ENCODE measurements at regions not wholly inside any gene's neighbourhood (a gene's known extent, or its start where the extent isn't known, plus 50 kb on each side); places are given as distances from the start of the nearest gene placed in this dataset.
"Not testable (repeated sequence)": the region's sequence is repeated elsewhere in the genome, so short reads cannot be mapped to it uniquely, and the experiment has no call there.

DNA sequence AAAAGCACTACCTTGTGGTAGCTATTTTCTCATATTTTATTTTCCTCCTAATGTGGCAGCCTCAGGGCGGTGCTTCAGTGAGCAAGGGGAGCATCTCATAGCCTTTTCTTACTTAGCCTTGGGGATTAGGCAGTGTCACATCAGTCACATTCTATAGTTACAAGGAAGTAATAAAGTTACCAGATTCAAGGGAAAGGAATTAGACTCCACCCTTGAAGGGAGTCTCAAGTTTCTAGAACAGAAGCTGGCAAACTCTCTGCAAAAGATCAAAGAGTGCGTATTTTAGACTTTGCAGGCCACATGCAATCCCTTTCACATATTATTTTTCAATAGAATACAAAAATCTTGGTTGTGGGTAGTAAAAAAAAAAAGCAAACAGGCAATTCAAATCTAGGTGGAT, 350.4 kb downstream of the AMY1C start:
- H3K9ac ChIP-seq (ENCODE audit: low read length) = no peak overlapping the region

DNA sequence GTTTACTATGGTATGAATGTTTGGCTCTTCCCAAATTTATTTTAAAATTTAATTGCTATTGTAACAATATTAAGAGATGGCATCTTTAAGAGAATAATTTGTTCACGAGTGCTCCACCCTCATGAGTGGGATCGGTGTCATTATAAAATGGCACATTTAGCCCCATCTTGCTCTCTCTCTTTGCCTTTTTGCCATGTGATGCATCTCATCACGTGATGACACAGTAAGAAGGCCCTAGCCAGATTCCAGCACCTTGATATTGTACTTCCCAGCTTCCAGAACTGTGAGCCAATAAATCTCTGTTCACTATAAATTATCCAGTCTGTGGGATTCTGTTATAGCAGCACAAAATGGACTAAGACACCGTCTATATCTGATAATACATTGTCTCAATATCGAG, 355.8 kb downstream of the AMY1C start:
- Histone ChIP-seq H3K27ac (ENCODE audit: low read depth, low read length) (no peak overlapping the region), H3K27me3 (ENCODE audit: control insufficient read depth in 1 of 2, insufficient read depth in 2 of 2, low read length in 2 of 2) (no peaks in the 10 kb centered on the region), H3K4me1 (ENCODE audit: insufficient read depth, low read length) (no peaks in the 10 kb centered on the region), H3K9ac (ENCODE audit: low read length) (no peak overlapping the region), H3K9me3 (ENCODE audit: low read length) (no peaks in the 10 kb centered on the region), H3K4me3 (ENCODE audit: low read depth in 1 of 2, low read length in 2 of 2) (no peak overlapping the region), H3K36me3 (ENCODE audit: insufficient read depth, low read length) (no peaks in the 10 kb centered on the region)

More for the DNA sequence above, 350.4 kb downstream of the AMY1C start:
- Histone ChIP-seq H3K4me1 (ENCODE audit: insufficient read depth, low read length) (no peaks in the 10 kb centered on the region), H3K27ac (ENCODE audit: low read depth, low read length) (no peak overlapping the region), H3K27me3 (ENCODE audit: control insufficient read depth in 1 of 2, insufficient read depth in 2 of 2, low read length in 2 of 2) (no peaks in the 10 kb centered on the region), H3K9me3 (ENCODE audit: low read length) (no peaks in the 10 kb centered on the region), H3K4me3 (ENCODE audit: low read depth in 1 of 2, low read length in 2 of 2) (no peak overlapping the region), H3K36me3 (ENCODE audit: insufficient read depth, low read length) (no peaks in the 10 kb centered on the region)

DNA sequence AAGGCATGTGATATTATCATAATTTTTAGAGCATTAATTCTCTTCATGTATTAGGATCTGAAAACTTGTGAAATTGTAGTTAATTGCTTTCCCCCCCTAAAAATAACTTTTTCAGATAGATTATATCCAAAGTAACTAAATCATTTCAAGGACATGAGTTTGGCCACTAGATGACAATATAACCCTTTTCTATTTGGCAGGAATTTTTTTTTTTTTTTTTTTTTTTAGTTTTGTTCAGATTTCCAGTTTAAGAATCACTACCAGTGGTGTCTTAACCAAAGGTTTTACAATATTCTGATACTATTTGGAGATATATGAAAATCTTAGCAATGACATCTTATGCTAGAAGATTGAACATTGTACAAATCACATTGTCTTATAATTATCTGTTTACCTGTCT, 370.8 kb downstream of the AMY1C start:
- Histone ChIP-seq H3K4me1 (ENCODE audit: insufficient read depth, low read length) (no peaks in the 10 kb centered on the region), H3K9ac (ENCODE audit: low read length) (no peak overlapping the region), H3K4me3 (ENCODE audit: low read depth in 1 of 2, low read length in 2 of 2) (no peak overlapping the region), H3K27me3 (ENCODE audit: control insufficient read depth in 1 of 2, insufficient read depth in 2 of 2, low read length in 2 of 2) (no peaks in the 10 kb centered on the region), H3K27ac (ENCODE audit: low read depth, low read length) (no peak overlapping the region), H3K9me3 (ENCODE audit: low read length) (no peaks in the 10 kb centered on the region), H3K36me3 (ENCODE audit: insufficient read depth, low read length) (no peaks in the 10 kb centered on the region)

DNA sequence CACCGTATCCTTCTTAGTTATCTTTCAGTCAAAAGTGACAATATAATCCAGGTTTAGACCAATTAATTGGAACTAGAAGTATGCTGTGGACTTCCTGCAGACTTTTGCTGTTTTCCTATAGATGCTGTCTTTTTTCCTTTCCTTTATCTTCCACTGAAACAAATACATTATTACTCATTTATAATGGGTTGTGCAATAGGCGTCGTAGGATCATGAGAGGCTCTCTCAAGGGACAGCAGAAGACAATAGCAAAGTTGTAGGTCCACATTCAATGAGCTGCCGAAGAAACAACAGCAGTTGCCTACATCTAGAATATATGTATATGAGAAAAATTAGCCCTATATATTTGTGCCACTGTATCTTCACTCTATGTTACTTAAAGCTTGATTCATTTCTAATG, 371.6 kb downstream of the AMY1C start:
- Histone ChIP-seq H3K27ac (ENCODE audit: low read depth, low read length) (no peak overlapping the region), H3K4me3 (ENCODE audit: low read depth in 1 of 2, low read length in 2 of 2) (no peak overlapping the region), H3K9ac (ENCODE audit: low read length) (no peak overlapping the region), H3K27me3 (ENCODE audit: control insufficient read depth in 1 of 2, insufficient read depth in 2 of 2, low read length in 2 of 2) (no peaks in the 10 kb centered on the region), H3K9me3 (ENCODE audit: low read length) (no peaks in the 10 kb centered on the region), H3K4me1 (ENCODE audit: insufficient read depth, low read length) (no peaks in the 10 kb centered on the region), H3K36me3 (ENCODE audit: insufficient read depth, low read length) (no peaks in the 10 kb centered on the region)

DNA sequence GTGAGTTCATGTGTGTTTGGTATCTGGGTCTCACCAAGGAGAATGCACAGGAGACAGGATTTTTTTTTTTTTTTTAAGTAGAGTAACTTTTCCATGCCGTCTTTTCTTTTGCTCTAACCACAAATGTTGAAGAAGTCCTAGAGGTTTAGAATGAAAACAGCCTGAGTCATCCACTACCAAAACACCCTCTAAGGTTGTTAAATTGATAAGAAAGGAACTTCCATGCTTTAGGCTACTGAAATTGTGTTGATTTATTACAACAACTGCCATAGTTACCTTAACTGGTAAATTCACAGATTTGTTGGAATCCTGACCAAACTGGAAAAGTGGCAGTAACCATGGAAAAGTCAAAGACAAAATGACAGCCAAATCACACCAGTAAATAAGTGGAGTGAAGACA, 375.6 kb downstream of the AMY1C start:
- Histone ChIP-seq H3K27me3 (ENCODE audit: control insufficient read depth in 1 of 2, insufficient read depth in 2 of 2, low read length in 2 of 2) (no peaks in the 10 kb centered on the region), H3K4me1 (ENCODE audit: insufficient read depth, low read length) (no peaks in the 10 kb centered on the region), H3K9ac (ENCODE audit: low read length) (no peak overlapping the region), H3K9me3 (ENCODE audit: low read length) (no peaks in the 10 kb centered on the region), H3K27ac (ENCODE audit: low read depth, low read length) (no peak overlapping the region), H3K36me3 (ENCODE audit: insufficient read depth, low read length) (no peaks in the 10 kb centered on the region), H3K4me3 (ENCODE audit: low read depth in 1 of 2, low read length in 2 of 2) (no peak overlapping the region)

DNA sequence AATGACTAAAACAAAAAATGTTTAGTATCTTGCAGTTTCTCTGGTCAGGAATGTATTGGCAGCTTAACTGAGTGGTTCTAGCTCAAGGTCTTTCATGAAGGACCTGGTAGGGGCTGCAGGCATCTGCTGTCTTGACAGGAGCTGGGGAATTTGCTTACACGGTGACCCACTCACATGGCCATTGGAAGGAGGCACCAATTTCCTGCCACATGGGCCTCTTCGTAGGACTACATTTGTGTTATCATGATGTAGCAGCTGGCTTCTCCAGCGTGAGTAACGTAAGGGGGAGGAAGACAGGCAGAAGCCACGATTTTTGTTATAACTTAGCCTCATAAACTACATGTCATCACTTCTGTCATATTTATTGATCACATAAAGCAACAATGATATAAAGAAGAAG, 376.3 kb downstream of the AMY1C start:
- H3K36me3 ChIP-seq (ENCODE audit: insufficient read depth, low read length) = no peaks in the 10 kb centered on the region
- no peaks in the 10 kb centered on the region for H3K9me3 ChIP-seq (ENCODE audit: low read length)
- no peak overlapping the region for H3K9ac ChIP-seq (ENCODE audit: low read length)
- H3K27me3 ChIP-seq (ENCODE audit: control insufficient read depth in 1 of 2, insufficient read depth in 2 of 2, low read length in 2 of 2) = no peaks in the 10 kb centered on the region
- H3K4me1 ChIP-seq (ENCODE audit: insufficient read depth, low read length) = no peaks in the 10 kb centered on the region
- H3K4me3 ChIP-seq (ENCODE audit: low read depth in 1 of 2, low read length in 2 of 2) = no peak overlapping the region
- H3K27ac ChIP-seq (ENCODE audit: low read depth, low read length) = no peak overlapping the region

DNA sequence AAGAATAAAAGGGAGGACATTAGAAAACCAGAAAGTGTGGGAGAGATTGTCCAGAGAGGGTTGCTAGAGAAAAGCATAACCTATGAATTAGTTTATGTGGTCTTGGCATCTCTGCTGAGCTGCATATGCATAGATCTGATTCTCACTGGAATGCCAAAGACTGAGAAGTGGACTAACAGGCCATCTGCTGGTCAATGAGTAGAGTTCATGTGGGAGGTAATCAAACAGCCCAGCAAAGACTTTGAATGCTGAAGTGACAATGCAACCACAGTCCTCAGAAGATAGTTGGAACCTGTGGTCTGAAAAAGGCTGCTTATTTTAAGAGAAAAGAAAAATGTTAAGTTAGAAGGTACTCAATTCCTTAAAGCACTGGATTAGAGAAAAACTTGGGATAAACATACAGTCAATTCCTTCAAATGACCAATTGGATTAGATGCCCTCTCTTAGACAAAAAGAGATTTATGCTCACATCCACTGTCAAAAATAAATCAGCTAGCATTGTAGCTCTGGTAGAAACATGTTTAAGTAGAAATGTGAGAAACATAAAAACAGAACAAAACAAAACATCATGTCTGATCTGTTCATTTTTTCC, 382.8 kb downstream of the AMY1C start:
- Histone ChIP-seq H3K27me3 (ENCODE audit: control insufficient read depth in 1 of 2, insufficient read depth in 2 of 2, low read length in 2 of 2) (no peaks in the 10 kb centered on the region), H3K4me1 (ENCODE audit: insufficient read depth, low read length) (no peaks in the 10 kb centered on the region), H3K36me3 (ENCODE audit: insufficient read depth, low read length) (no peaks in the 10 kb centered on the region), H3K9ac (ENCODE audit: low read length) (no peak overlapping the region), H3K4me3 (ENCODE audit: low read depth in 1 of 2, low read length in 2 of 2) (no peak overlapping the region), H3K9me3 (ENCODE audit: low read length) (no peaks in the 10 kb centered on the region), H3K27ac (ENCODE audit: low read depth, low read length) (no peak overlapping the region)

DNA sequence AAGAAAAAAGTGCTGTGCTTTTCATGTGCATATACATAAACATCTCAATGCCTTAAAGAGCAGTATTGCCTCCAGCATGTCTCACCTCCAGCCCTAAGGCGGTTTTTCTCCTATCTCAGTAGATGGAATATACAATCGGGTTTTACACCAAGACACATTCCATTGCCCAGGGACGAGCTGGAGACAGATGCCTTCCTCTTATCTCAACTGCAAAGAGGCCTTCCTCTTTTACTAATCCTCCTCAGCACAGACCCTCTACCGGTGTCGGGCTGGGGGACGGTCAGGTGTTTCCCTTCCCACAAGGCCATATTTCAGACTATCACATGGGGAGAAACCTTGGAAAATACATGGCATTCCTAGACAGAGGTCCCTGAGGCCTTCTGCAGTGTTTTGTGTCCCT, 385.3 kb downstream of the AMY1C start:
- H3K36me3 ChIP-seq (ENCODE audit: insufficient read depth, low read length); H3K9ac ChIP-seq (ENCODE audit: low read length); H3K27me3 ChIP-seq (ENCODE audit: control insufficient read depth in 1 of 2, insufficient read depth in 2 of 2, low read length in 2 of 2); H3K4me1 ChIP-seq (ENCODE audit: insufficient read depth, low read length); H3K9me3 ChIP-seq (ENCODE audit: low read length); H3K27ac ChIP-seq (ENCODE audit: low read depth, low read length); H3K4me3 ChIP-seq (ENCODE audit: low read depth in 1 of 2, low read length in 2 of 2): not testable (repeated sequence)

DNA sequence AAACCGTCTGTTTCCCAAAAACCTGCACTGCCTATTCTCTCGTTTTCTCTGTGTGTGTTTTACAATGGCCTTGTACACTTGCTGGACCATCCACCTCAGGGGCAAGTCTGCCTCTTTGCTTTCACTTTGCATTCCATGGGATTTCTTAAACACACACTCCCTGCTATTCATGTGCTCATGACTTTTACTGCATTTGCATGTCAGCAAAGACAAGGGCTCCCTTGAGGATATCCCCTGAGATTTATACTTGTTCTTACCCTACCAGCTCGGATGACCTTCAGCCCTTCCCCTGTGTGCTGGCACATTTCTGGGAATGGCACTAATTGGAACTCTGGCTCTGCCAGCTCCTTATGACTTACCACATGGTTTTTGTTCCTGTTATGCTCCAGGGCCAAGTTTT, 386.9 kb downstream of the AMY1C start:
- H3K4me1 ChIP-seq (ENCODE audit: insufficient read depth, low read length) = no peaks in the 10 kb centered on the region
- H3K9me3 ChIP-seq (ENCODE audit: low read length) = no peaks in the 10 kb centered on the region
- no peak overlapping the region for H3K27ac ChIP-seq (ENCODE audit: low read depth, low read length)
- H3K4me3 ChIP-seq (ENCODE audit: low read depth in 1 of 2, low read length in 2 of 2) = no peak overlapping the region
- H3K27me3 ChIP-seq (ENCODE audit: control insufficient read depth in 1 of 2, insufficient read depth in 2 of 2, low read length in 2 of 2) = no peaks in the 10 kb centered on the region
- no peaks in the 10 kb centered on the region for H3K36me3 ChIP-seq (ENCODE audit: insufficient read depth, low read length)
- H3K9ac ChIP-seq (ENCODE audit: low read length) = no peak overlapping the region

DNA sequence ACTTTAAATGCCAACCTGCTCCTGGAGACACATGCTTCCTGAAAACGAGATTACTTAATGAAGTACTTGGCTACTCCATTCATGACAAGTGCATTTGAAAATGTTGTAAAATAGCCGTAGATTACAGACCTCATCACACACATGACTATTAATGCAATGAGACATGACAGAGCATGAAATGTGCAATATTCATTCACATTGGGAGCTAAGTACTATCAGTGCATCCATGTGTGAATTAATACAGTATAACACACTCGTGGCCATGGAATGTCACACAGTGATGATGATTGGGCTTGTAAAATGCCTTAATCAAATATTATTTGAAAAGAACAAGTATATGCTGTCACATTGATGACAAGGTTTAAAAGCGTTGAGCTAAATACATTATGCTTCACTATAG, 407.0 kb downstream of the AMY1C start:
- Histone ChIP-seq H3K9ac (ENCODE audit: low read length) (no peak overlapping the region), H3K27ac (ENCODE audit: low read depth, low read length) (no peak overlapping the region), H3K4me3 (ENCODE audit: low read depth in 1 of 2, low read length in 2 of 2) (no peak overlapping the region), H3K9me3 (ENCODE audit: low read length) (no peaks in the 10 kb centered on the region), H3K27me3 (ENCODE audit: control insufficient read depth in 1 of 2, insufficient read depth in 2 of 2, low read length in 2 of 2) (no peaks in the 10 kb centered on the region), H3K36me3 (ENCODE audit: insufficient read depth, low read length) (no peaks in the 10 kb centered on the region), H3K4me1 (ENCODE audit: insufficient read depth, low read length) (no peaks in the 10 kb centered on the region)

DNA sequence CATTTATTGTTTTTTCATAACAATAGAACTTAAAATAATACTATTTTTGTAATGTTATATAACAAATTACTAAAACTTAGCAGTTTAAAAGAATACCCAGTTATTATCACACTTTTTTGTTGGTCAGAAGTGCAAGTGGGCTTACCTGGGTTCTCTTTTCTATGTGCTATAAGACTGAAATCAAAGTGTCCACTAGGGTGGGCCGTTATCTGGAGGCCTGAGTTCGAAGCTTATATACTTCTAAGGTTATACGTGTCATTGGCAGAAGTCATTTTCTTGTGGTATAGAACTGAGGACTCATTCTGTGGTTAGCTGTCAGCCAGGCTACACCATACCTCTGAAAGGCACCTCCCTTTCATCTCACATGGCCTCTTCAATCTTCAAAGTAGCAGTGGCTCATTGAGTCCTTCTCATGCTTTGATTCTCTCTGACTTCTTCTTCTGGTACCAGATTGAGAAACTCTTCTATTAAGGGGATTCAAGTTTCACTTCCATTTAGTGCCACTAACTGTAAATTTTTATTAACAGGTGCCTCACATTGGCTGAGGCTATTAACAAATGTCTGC, 414.3 kb downstream of the AMY1C start:
- no peak overlapping the region for H3K4me3 ChIP-seq (ENCODE audit: low read depth in 1 of 2, low read length in 2 of 2)
- no peak overlapping the region for H3K9ac ChIP-seq (ENCODE audit: low read length)
- H3K36me3 ChIP-seq (ENCODE audit: insufficient read depth, low read length) = no peaks in the 10 kb centered on the region
- no peaks in the 10 kb centered on the region for H3K4me1 ChIP-seq (ENCODE audit: insufficient read depth, low read length)
- no peak overlapping the region for H3K27ac ChIP-seq (ENCODE audit: low read depth, low read length)
- H3K27me3 ChIP-seq (ENCODE audit: control insufficient read depth in 1 of 2, insufficient read depth in 2 of 2, low read length in 2 of 2) = no peaks in the 10 kb centered on the region
- H3K9me3 ChIP-seq (ENCODE audit: low read length) = no peaks in the 10 kb centered on the region

DNA sequence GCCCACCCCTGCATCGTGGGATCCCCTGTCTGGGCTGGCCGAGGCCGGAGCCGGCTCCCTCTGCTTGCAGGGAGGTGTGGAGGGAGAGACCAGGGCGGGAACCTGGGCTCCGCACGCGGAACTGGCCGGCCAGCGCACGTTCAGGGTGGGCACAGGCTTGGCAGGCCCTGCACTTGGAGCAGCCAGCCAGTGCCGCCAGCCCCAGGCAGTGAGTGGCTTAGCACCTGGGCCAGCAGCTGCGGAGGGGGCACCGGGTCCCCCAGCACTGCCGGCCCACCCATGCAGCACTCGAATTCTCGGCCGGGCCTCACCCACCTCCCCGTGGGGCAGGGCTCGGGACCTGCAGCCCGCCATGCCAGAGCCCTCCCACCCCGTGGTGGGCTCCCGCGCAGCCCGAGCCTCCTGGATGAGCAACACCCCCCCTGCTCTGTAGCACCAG, 422.6 kb downstream of the AMY1C start:
- no peaks in the 10 kb centered on the region for H3K4me1 ChIP-seq (ENCODE audit: insufficient read depth, low read length)
- no peak overlapping the region for H3K9ac ChIP-seq (ENCODE audit: low read length)
- H3K36me3 ChIP-seq (ENCODE audit: insufficient read depth, low read length) = no peaks in the 10 kb centered on the region
- no peaks in the 10 kb centered on the region for H3K9me3 ChIP-seq (ENCODE audit: low read length)
- no peak overlapping the region for H3K27ac ChIP-seq (ENCODE audit: low read depth, low read length)
- H3K4me3 ChIP-seq (ENCODE audit: low read depth in 1 of 2, low read length in 2 of 2) = no peak overlapping the region
- H3K27me3 ChIP-seq (ENCODE audit: control insufficient read depth in 1 of 2, insufficient read depth in 2 of 2, low read length in 2 of 2) = no peaks in the 10 kb centered on the region

Measured in muscle layer of colon (tissue), 2 donors.